ENCODE measurements at regions not wholly inside any gene's neighbourhood (a gene's known extent, or its start where the extent isn't known, plus 50 kb on each side); places are given as distances from the start of the nearest gene placed in this dataset.

- TF ChIP-seq EP300 (conservative IDR thresholded peaks at IDR 0.05; ENCODE audit: poor library complexity, severe bottlenecking) (no peak), MXI1 (conservative IDR thresholded peaks at IDR 0.05; ENCODE audit: poor library complexity, severe bottlenecking) (no peak), CTCF (IDR thresholded peaks at IDR 0.05; ENCODE audit: poor library complexity, severe bottlenecking) (no peak), EZH2 (IDR thresholded peaks at IDR 0.05; ENCODE audit: borderline replicate concordance, insufficient read depth, low read length, poor library complexity, severe bottlenecking) (no peak), RAD21 (conservative IDR thresholded peaks at IDR 0.05) (no peak)
Observed at GRCh38 chr3:107904536-107905066, 186.2 kb downstream of the CD47 start.
